Fibroblast of skin of back (primary cell): ENCODE measurements at regions not wholly inside any gene's neighbourhood (a gene's known extent, or its start where the extent isn't known, plus 50 kb on each side); places are given as distances from the start of the nearest gene placed in this dataset.
A peak's percentile ranks its signal among the peaks of the same experiment; 100 is the strongest.

Source experiments
- DNase-seq: peaks from one replicate; pipeline ENCODE4 v3.0.0-alpha.2; 2013

DNA sequence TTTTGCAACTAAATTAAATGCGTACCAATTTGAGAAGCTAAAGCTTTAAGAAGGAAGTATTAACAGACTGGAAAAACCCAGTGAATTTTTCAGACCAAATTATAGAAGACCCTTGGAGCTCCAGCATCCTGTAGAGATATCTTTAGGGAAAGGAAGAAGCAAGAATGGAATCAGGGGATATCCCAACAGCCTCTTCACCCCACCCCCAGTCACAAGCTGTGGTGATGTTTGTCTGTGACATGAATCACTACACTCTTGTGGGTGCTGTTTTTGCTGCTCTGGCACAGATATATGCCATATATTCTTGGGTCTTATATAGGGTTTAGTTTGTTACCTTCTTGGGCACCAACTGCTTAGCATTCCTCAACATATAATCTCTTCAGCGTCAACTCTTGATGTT is 78.5 kb upstream of the BCL6 start:
- no peak for DNase-seq

DNA sequence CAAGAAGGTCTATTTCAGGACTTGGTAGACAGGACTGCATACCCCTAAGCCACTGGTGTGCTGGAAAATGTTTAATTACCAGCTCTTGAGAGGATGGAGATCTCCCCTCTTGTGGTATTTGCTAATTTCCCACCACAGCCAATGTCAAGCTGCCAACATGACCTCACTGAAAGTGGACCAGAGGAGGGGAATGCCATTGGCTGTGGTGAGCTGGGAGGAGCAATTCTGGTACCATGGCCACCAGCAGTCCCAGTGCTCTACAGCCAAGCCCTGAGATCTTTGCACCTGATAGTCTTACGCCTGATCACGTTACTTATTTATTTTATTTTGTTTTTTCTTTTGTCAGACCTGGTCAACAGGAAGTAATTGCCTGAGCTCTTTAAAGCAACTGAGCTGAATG is 82.5 kb upstream of the BCL6 start:
- DNase-seq = no peak

DNA sequence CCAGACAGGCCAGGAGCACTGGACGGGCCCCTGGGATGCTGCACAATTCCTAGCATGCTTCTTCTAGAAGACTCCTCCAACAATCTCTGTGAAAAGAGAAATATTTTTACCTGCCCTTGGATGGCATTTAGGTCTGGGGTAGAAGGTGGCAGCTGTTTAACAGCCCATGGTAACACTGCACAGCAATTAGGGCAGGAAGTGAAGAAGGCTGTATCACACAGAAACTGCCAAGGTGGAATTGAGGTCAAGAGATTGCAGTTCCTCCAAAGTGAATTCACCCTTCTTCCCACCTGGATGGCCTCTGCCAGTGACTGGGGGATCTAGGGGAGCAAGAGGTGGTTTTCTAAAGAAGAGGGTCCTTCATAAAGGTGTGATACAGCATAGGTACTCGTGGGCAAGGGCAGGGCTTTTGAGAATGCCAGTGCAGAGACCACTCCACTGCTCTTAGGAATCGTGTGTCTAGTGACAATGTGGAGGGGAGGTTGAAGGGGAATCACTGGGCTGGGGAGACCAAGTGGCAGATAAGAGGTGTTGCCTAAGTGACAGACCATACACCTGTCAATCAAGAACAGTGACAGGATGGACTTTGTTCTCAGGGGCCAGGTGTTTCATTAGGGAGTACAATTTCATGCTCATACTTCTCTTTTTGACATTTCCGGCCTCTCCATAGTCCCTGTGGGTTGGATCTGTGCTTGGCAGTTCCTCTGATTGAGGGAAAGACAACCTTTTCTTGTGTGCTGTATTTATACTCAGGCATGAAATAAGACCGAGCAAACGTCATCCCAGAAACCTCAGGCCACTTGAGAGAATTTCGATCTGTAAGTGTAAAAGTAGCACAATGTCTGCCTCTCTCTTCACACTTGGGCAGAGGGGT is 83.5 kb upstream of the BCL6 start:
- no peak for DNase-seq

DNA sequence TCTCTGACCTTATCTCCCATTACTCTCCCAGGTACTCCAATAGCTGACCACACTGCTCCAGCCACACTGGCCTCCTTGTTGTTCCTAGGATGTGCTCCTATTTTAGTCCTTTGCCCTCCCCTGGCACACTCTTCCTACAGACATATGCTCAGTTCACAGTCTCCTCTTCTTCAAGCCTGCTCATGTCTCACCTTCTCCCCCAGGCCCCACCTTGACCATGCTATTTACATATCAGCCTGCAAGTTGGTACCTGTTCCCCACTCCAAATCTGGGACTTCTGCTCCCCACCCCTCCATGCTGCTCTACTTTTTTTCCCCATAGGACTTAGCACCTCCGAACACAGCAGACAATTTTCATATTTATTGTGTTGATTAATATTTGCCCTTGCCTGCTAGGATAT is 84.9 kb upstream of the BCL6 start:
- DNase-seq = no peak

DNA sequence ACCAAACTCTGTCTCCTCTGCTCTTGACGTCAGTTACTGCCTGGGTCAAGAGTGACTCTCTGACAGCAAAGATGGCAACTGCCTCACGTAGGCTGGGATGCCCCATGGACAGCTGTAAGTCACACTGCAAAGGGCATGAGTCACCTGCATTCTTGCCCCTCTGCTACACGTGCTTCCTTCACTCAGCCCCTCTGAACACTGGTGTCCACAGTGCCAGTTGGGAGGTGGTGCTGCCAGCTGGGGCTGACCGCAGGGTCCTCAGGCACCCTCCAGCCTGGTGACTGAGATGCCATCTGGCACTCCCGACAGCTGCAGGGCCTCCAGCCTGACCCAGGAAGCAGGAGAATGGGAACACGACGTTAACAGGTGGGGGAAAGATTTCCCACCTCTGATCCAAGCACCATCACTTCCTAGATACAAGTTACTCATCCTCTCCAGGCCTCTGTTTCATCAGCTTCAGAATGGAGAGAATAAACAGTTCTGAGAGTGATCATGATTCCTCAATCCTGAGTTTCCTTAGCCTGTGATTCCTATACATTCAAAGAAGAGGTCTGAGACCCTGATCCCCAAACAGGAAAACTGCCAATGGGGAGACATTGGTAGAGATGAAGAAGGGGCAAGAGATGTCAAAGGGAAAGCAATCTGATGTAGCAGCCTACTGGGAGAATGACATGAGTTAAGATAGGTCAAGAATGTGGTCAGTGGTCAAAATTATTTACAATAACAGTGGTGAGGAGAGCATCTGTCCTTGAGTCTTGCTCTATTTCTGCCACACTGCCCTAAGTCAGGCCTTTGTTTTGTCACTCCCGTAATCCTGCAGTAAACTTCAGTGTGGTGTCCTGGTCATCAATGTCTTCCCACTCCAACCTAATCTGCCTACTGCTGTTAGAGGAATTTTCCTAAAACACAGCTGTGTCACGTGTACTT is 86.1 kb upstream of the BCL6 start:
- no peak for DNase-seq

DNA sequence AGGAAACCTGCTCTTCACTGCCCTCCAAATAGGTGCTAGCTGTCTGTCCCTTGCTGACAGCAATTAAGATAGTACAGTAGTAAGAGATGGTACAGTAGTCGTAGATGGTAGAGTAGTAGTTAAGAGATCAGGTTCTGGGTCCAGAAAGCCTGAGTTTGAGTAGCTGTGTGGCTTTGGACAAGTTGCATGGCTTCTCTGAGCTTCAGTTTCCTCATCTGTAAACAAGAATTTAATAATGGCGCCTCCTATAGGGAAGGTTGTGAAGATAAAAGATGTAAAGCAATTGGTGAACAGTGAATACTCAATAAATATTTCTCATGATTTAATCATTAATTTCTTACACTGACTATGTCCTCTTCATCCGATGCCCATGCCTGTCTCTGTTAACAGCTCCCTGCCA is 86.9 kb upstream of the BCL6 start:
- no peak for DNase-seq

DNA sequence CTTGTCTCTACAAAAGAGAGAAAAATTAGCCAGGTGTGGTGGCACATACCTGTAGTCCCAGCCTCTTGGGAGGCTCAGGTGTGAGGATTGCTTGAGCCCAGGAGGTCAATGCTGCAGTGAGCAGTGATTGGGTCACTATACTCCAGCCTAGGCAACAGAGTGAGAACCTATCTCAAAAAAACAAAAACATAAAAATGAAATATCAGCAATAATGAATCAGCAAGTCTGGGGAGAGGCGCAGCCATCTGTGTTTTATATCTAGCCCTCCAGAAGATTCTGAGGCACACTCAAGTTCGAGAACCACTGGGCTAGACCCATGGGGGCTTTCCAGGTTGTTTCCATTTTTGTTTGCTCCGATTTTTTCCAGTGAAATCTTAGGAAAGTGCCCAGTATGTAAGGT is 88.1 kb upstream of the BCL6 start:
- no peak for DNase-seq

DNA sequence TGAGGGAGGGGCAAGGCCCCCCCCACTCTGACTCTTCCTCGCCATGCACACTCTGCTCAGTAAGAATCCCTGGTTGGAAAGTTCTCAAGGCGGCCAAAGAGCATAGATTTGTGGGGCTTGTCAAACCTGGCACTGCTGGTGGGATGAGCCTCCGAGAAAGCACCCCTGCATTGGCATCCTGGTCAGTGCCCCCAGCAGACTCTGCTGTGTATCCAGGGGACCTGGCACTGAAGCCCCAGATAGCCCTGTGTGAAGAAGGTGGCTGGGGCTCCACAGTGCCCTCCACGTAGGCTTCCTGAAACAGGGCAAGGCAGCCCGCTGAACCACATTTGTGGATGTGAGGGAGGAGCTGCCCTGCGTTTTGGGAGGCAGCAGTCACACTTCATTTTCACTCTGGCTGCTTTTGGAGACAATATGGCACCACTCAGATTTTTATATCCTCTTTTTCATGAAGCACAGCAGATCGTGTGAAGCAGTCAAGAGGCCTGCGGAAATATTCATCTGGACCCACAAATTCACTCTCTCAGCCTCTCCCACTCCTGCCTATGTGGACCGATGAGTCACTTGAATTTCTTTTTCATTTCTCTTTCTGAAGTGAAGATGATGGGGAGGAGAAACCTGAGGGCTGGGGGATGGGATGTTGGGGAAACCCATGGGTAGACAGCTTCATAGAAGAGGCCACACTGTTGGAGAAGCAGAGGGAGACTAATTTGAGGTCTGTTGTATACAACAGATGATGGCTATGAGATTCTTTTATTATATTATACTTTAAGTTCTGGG is 88.7 kb upstream of the BCL6 start:
- DNase-seq = no peak

DNA sequence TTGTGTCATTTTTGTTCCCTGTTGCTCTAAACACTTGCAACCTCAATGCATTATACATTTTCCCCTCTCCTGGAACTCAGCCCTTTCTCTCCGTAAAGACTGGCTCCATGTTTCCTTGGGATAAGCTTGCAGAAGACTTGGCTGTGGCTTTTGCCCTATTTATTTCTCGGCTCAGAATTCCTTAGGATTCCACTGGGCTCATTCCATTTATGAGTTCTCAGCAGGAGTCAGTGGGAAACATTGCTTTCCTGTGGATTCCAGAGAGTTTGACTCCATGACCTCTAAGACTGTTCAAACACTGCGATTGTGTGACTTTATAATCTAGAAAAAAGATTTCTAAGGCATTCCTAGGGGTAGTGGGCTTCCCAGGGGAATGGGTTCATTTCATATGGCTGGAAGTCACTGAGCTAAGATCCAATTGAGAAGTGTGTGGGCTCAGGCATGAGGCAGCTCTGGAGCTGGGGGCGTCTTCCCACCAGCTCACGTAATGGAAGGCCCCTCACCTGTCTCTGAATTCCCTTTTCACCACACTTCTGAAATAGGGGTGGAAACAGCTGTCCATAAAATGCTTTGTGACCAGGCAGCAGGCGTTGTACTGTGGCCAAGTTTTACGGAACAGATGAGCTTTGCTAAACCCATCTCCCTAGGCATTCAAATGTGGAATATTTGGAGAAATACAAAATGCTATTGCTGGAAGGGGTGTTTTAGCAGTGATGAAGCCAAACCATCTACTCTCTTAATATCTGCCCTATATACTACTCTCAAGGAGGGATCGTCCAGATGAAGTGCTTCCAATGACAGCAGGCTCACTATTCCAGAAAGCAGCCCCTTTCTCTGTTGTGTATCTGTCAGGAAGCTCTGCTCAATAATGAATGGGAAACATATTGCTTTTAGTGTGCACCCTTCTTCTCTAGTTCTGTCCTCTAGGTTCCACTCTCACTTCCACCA is 91.8 kb upstream of the BCL6 start:
- DNase-seq = peak; percentile 91

DNA sequence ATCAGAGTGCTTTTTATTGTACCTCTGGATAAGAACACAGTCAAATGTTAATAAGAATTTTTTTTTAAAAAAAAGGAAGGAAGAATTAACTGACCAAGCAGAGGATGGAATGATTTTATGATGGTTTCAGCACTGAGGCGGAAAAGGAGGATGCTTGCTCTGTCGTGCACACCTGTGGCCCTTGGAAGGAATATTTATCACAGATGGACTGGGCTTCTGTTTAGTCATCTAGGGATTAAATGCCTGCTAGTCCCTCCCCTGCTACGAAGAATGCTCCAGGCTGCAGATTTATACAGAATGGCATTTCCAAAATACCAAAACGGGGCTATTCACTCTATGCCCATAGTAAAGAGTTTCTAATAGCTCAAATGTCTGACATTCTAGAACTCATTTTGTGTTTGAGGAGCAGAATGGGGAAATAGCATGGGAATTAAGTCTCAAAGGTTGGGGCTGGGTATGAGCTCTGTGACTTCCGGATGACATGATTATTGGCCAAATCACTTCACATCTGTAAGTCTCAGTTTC is 92.8 kb upstream of the BCL6 start:
- peak; percentile 80 for DNase-seq

DNA sequence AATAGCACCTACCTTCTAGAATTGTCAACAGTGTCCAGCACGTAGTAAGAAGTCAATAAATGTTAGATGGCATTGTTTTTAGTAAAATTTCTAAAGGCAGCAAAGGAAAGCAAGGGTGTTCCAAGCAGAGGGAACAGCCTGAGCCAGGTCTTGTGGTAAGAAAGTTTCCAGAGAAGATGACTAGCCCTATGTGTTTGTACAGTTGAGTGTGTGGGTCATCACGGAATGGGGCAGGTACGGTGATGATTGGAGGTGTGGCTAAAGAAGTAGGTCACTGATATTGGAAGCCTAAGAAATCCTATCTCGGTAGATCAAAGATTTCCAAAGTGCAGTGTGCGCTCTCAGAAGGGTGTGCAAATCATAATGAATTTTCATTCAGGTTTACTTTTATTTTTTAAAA is 94.2 kb upstream of the BCL6 start:
- DNase-seq = no peak

DNA sequence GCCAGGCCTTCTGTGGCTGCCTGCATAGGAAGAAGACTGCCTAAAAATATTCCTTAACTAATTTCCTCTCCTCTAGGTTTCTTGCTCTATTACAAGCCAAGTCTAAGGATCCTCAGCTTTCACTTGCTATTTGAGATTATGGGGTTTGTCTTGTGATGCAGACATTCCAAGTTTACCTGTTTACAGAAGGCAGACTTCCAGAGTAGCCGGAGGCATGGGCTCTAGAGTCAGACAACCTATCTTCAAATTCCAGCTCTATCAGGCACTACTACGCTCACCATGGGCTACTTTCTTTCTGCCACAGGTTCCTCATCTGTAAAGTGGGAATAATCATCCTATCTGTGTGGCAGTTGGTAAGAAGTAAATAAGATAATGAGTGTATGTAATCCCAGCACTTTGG is 95.6 kb upstream of the BCL6 start:
- DNase-seq = no peak

DNA sequence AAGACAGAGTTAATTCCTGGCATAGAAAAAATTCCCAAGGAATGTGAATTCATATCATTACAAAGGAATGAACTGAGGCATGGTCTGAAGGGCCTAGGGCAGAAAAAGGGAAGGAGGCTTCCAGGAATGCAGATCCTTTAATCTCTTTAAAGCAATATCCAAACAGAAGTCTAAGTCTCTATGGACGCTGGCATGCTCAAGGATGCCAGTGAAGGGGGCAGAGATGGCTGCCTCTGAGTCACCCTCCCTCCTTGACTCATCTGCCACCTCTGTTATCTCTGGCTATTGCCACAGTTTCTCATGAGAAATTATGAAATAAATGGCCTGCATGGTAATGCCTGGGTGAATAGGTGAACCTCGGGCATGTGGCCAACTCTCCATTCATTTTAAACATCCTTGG is 96.3 kb upstream of the BCL6 start:
- DNase-seq = peak; percentile 90

DNA sequence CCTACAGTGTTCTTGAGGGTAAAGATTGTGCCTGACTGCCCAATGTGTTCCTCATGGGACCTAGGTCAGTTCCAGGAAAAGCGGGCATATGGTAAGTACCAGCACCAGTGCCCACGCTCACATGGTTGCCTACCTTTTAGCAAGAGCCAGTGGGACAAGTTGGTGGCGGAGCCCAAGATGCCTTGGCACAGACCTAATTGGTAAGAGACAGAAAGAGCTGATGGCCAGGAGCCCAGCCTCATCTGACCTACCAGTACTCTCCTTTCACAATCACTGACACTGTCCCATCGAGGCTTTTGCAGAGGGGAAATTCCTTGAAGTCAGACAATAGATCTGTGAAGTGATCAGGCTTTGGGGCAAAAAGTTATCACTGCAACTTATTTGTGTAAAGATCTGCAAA is 98.4 kb upstream of the BCL6 start:
- DNase-seq = no peak

DNA sequence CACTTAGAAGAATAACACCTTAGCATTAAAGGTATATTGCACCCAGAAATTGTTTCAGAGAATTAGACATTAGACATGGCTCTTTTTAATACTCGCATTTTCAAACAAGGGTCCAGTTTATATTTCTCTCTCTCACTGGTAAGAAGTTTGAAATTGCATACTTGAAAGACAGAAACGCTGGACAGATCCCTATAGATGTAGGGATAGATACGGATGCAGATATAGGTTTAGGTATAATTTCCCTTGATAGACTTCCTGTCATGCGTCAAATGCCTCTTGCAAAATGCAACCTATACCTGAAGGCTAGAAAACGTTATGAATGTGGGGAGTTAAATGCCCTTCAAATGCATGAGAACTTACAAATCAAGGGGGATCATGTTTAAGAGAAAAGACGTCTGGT is 99.4 kb upstream of the BCL6 start:
- DNase-seq = no peak

DNA sequence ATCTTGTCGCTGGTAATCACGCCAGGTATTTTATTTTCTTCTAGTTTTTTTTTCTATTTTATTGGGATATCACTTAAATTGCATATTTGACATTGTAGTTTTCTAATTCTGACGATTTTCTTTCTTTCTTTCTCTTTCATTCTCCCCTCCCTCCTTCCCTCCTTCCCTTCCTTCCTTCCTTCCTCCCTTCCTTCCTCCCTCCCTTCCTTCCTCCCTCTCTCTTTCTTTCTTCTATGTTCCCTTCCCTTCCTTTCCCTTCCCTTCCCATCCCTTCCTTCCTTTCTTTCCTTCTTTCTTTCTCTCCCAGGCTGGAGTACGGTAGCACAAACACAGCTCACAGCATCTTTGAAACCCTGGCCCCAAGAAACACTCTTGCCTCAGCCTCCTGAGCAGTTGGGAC is 100.6 kb upstream of the BCL6 start:
- no peak for DNase-seq

DNA sequence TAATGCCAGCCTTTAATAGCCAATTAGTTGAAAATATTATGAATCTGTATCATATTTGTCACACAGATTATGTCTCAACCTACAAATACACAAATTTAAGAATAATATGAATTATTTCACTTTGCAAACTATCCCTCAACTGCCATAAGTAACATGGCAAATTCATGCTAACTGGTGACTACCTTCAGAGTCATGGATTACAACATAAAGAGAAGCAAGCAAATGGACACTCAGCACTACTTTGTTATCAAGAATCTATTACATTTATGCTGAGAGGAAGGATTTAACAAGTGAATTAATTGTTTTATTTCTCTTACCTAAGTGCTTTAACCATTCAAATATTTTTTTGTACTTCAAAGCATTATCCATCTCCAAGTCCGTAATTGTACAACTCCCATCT is 103.1 kb upstream of the BCL6 start:
- DNase-seq = no peak

DNA sequence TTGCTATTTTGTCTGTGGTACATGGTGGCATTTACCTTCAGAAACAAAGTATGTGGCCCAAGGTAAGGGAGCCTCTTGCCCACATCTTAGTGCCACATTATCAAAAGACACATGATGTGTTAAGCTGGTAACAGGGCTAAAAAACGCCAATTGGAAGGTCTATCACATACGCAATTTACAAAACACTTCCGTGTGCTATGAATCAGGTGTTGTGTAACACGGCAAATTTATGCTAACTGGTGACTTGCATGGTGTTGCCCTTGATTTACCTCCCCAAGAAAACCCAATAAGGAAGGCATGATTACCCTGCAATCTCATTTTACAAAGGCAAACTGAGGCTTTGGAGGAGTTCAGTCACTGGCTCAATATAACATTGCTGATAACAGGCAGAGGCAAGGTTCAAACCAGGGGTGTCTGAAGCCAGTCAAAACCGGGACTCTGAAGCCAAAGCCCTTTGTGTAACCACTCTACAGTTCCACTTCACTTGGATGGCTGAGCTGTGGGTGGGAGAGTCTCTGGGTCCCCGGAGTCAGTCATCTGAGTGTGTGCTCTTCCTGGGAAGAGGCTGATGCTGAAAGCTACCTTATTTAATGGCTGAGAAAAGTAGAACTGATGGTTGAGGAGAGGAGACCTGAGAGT is 103.9 kb upstream of the BCL6 start:
- DNase-seq = no peak

DNA sequence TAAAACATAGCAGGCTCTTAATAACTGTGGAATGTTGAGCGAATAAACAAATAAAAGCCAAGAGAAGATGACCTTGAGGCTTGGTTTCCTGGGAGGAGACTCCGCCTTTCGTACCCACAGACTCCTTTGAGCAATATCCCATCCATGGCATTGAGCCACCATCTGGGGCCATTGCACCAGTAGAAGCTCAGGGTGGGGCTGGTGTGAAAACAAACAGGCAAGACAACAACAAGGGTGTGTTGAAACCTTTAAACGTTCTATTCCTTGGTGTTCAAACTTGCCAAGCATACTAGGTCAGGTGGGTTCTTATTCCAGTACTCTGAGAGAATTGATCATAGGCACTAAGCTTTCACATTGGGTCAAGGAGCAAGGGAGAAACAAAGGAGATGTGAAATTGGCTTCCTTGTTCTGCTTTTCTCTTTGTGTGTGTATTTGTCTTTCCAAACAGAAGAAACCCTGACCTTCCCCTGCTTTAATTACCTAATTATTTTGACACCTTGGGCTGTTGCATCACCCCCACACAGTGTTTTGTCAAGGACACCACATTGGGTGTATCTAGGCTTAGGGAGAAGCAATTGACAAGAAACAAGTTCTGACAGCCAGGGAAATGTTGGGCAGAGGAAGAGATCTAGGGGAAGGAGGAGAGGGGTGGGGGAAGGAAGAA is 105.1 kb upstream of the BCL6 start:
- DNase-seq = no peak
